K562 (cell line): ENCODE measurements at regions not wholly inside any gene's neighbourhood (a gene's known extent, or its start where the extent isn't known, plus 50 kb on each side); places are given as distances from the start of the nearest gene placed in this dataset.

Source experiments
- ARID1B ChIP-seq: fragments of 450-650 bp; IDR thresholded peaks from 2 replicates; pipeline ENCODE4 v1.6.1; 2016; ENCODE audit warnings: antibody characterized with exemption, mild to moderate bottlenecking, inconsistent platforms
- BCOR ChIP-seq: fragments of 450-650 bp; IDR thresholded peaks from 2 replicates; pipeline ENCODE4 v1.6.1; 2016
- E2F1 ChIP-seq: sonication (generic); formaldehyde crosslinking; IDR thresholded peaks from 2 replicates; pipeline ENCODE4 v1.8.1; 2023; ENCODE audit warnings: mild to moderate bottlenecking, missing genetic modification reagents, moderate library complexity
- FOXA1 ChIP-seq: fragments of 450-650 bp; IDR thresholded peaks from 2 replicates; pipeline ENCODE4 v1.6.1; 2016; ENCODE audit warnings: mild to moderate bottlenecking, borderline replicate concordance
- FOXJ2 ChIP-seq: fragments of 200-800 bp; sonication (Bioruptor generic); IDR thresholded peaks from 2 replicates; pipeline ENCODE4 v1.6.1; 2016; ENCODE audit warnings: missing genetic modification characterization, missing compliant biosample characterization
- GTF2F1 ChIP-seq: IDR thresholded peaks from 2 replicates; pipeline ENCODE4 v1.6.1; 2011; ENCODE audit warnings: low read depth, low read length, improper control_type of control experiment
- HDAC2 ChIP-seq: fragments of 450-650 bp; IDR thresholded peaks from 2 replicates; pipeline ENCODE4 v1.6.1; 2016; ENCODE audit warnings: mild to moderate bottlenecking
- HLTF ChIP-seq: fragments of 450-650 bp; IDR thresholded peaks from 2 replicates; pipeline ENCODE4 v1.6.1; 2016
- HSF4 ChIP-seq: fragments of 250-450 bp; sonication (Bioruptor Pico); IDR thresholded peaks from 2 replicates; pipeline ENCODE4 v2.1.2; 2022; ENCODE audit warnings: mild to moderate bottlenecking, moderate library complexity, borderline replicate concordance
- KDM1A ChIP-seq, 2 experiments: fragments of 450-650 bp; IDR thresholded peaks; 2 replicates each; pipeline ENCODE4 v1.6.1; 2016; ENCODE audit warnings: mild to moderate bottlenecking in 2 of 2
- KLF13 ChIP-seq: fragments of 450-650 bp; IDR thresholded peaks from 2 replicates; pipeline ENCODE4 v1.6.1; 2016; ENCODE audit warnings: missing genetic modification characterization, low read depth, mild to moderate bottlenecking, missing compliant biosample characterization, moderate library complexity, borderline replicate concordance
- MCM2 ChIP-seq: fragments of 450-650 bp; IDR thresholded peaks from 2 replicates; pipeline ENCODE4 v1.6.1; 2017; ENCODE audit warnings: low read depth, mild to moderate bottlenecking
- NFIX ChIP-seq: fragments of 250-450 bp; sonication (Bioruptor Pico); IDR thresholded peaks from 2 replicates; pipeline ENCODE4 v1.4.0; 2020; ENCODE audit warnings: low read depth, mild to moderate bottlenecking, moderate library complexity
- NR0B1 ChIP-seq: fragments of 450-650 bp; IDR thresholded peaks from one replicate; pipeline ENCODE4 v1.6.1; 2018; ENCODE audit warnings: mild to moderate bottlenecking, moderate library complexity; ENCODE audit not compliant: partially characterized antibody
- PPARD ChIP-seq: fragments of 250-450 bp; sonication (Bioruptor Pico); IDR thresholded peaks from 2 replicates; pipeline ENCODE4 v1.8.0; 2022; ENCODE audit warnings: inconsistent platforms, mild to moderate bottlenecking, moderate library complexity
- RBM14 ChIP-seq: fragments of 200-400 bp; formaldehyde crosslinking; IDR thresholded peaks from 2 replicates; pipeline ENCODE4 v1.6.1; 2018; ENCODE audit warnings: low read depth, mild to moderate bottlenecking, low read length, moderate library complexity, borderline replicate concordance; ENCODE audit not compliant: insufficient read depth
- SMAD2 ChIP-seq: fragments of 150-350 bp; IDR thresholded peaks from 2 replicates; pipeline ENCODE4 v1.6.1; 2014; ENCODE audit warnings: low read depth, mild to moderate bottlenecking, low read length
- SUPT5H ChIP-seq: fragments of 450-650 bp; IDR thresholded peaks from 2 replicates; pipeline ENCODE4 v1.6.1; 2016
- TAF7 ChIP-seq: fragments of 450-650 bp; IDR thresholded peaks from 2 replicates; pipeline ENCODE4 v1.6.1; 2016; ENCODE audit warnings: missing genetic modification characterization, missing compliant biosample characterization
- ZFX ChIP-seq: sonication (generic); formaldehyde crosslinking; IDR thresholded peaks from 2 replicates; pipeline ENCODE4 v1.8.0; 2022; ENCODE audit warnings: mild to moderate bottlenecking, missing genetic modification reagents, moderate library complexity
- ZNF184 ChIP-seq: sonication (generic); formaldehyde crosslinking; IDR thresholded peaks from 2 replicates; pipeline ENCODE4 v1.5.0; 2020; ENCODE audit warnings: missing genetic modification reagents
- ZNF785 ChIP-seq: fragments of 250-450 bp; sonication (Bioruptor Pico); IDR thresholded peaks from 2 replicates; pipeline ENCODE4 v1.4.0; 2020; ENCODE audit warnings: mild to moderate bottlenecking
- TF ChIP-seq, protein P1 (sequence below), 2 experiments: fragments of 450-650 bp; IDR thresholded peaks; 2 replicates each; pipeline ENCODE4 v1.6.1; 2016
- TF ChIP-seq, protein P2 (sequence below): fragments of 450-650 bp; formaldehyde crosslinking; IDR thresholded peaks from 2 replicates; pipeline ENCODE4 v1.4.0; 2022; ENCODE audit warnings: mild to moderate bottlenecking, moderate library complexity
- TF ChIP-seq, protein P3 (sequence below): fragments of 250-450 bp; sonication (Bioruptor Pico); IDR thresholded peaks from 2 replicates; pipeline ENCODE4 v1.5.0; 2021
- TF ChIP-seq, protein P4 (sequence below): fragments of 250-450 bp; sonication (Bioruptor Pico); IDR thresholded peaks from 2 replicates; pipeline ENCODE4 v1.8.0; 2021; ENCODE audit warnings: moderate library complexity, mild to moderate bottlenecking, inconsistent platforms

DNA sequence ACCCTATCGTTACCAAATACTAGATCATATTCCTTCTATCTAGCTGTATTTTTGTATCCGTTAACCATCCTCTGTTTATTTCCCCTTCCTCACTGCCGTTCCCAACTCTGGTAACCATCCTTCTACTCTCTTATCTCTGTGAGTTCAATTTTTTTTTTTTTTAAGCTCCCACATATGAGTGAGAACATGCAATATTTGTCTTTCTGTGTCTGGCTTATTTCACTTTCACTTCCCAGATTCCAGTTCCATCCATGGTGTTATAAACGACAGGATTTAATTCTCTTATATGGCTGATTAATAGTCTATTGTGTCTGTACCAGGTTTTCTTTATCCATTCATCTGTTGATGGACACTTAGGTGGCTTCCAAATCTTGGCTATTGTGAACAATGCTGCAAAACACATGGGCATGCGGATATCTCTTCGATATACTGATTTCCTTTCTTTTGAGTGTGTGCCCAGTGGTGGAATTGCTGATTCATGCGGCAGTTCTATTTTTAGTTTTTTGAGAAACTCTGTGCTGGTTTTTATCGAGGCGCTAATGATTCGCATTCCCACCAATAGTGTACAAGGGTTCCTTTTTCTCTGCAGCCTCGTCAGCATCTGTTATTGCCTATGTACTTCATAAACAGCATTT is 599.6 kb downstream of the TMEM114 start (continued):
- TF ChIP-seq, protein P1, sequence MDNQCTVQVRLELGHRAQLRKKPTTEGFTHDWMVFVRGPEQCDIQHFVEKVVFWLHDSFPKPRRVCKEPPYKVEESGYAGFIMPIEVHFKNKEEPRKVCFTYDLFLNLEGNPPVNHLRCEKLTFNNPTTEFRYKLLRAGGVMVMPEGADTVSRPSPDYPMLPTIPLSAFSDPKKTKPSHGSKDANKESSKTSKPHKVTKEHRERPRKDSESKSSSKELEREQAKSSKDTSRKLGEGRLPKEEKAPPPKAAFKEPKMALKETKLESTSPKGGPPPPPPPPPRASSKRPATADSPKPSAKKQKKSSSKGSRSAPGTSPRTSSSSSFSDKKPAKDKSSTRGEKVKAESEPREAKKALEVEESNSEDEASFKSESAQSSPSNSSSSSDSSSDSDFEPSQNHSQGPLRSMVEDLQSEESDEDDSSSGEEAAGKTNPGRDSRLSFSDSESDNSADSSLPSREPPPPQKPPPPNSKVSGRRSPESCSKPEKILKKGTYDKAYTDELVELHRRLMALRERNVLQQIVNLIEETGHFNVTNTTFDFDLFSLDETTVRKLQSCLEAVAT (IDR thresholded peaks at IDR 0.05): no peak
- TF ChIP-seq, protein P2, sequence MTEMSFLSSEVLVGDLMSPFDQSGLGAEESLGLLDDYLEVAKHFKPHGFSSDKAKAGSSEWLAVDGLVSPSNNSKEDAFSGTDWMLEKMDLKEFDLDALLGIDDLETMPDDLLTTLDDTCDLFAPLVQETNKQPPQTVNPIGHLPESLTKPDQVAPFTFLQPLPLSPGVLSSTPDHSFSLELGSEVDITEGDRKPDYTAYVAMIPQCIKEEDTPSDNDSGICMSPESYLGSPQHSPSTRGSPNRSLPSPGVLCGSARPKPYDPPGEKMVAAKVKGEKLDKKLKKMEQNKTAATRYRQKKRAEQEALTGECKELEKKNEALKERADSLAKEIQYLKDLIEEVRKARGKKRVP (CRISPR knock-in tag): no peak
- TF ChIP-seq RBM14 (no peak), SUPT5H (no peak), E2F1 (CRISPR knock-in tag) (no peak), FOXA1 (no peak), MCM2 (no peak), KDM1A (IDR thresholded peaks at IDR 0.05) (peak; percentile 47 to 48; a peak in 1 of 4 replicates), KLF13 (no peak), PPARD (CRISPR knock-in tag) (no peak), ZNF785 (CRISPR knock-in tag) (no peak), TAF7 (tag) (no peak), BCOR (no peak), HLTF (no peak), ZFX (CRISPR knock-in tag) (no peak), GTF2F1 (no peak), HSF4 (CRISPR knock-in tag) (no peak), FOXJ2 (tag) (0 out of 2 replicates have a peak, but pooled peaks have one; percentile 36), ZNF184 (CRISPR knock-in tag) (no peak), NFIX (CRISPR knock-in tag) (no peak), ARID1B (peak; percentile 55), NR0B1 (no peak), HDAC2 (0 out of 2 replicates have a peak, but pooled peaks have one; percentile 29), SMAD2 (no peak)
- TF ChIP-seq, protein P3, sequence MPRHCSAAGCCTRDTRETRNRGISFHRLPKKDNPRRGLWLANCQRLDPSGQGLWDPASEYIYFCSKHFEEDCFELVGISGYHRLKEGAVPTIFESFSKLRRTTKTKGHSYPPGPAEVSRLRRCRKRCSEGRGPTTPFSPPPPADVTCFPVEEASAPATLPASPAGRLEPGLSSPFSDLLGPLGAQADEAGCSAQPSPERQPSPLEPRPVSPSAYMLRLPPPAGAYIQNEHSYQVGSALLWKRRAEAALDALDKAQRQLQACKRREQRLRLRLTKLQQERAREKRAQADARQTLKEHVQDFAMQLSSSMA: no peak
- TF ChIP-seq, protein P4, sequence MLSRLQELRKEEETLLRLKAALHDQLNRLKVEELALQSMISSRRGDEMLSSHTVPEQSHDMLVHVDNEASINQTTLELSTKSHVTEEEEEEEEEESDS (CRISPR knock-in tag): no peak
